K562 (cell line): ENCODE measurements at regions not wholly inside any gene's neighbourhood (a gene's known extent, or its start where the extent isn't known, plus 50 kb on each side); places are given as distances from the start of the nearest gene placed in this dataset.

Experiments used
- ATAC-seq: fragments of 200-7000 bp; cut with Tn5 transposase; 3 replicates; pipeline ENCODE4 v1.9.1; 2020; ENCODE audit warnings: moderate library complexity
- BruUV-seq: library from RNA; stranded (reverse); fragments of 400-500 nt; replicated peaks from 2 replicates; lab custom pipeline; 2021; lab: Mats Ljungman, UMichigan
- CTCF ChIA-PET: fragments of 300-600 bp; formaldehyde crosslinking; extraction: SDS; loops from one replicate; lab custom pipeline; 2021; ENCODE audit warnings: low intra/inter-chr PET ratio; lab: Yijun Ruan, JAX
- POLR2A ChIA-PET: fragments of 300-600, 350-650 bp; sonication (Branson Sonifier 250); formaldehyde crosslinking; extraction: SDS; loops from one replicate; lab custom pipeline; 2021; ENCODE audit warnings: antibody characterized with exemption, inconsistent platforms; lab: Yijun Ruan, JAX
- DNase-seq, 4 experiments: peaks; one replicate each; pipeline versions ENCODE4 v3.0.0 to v3.0.0-alpha.2; 2011 to 2018; ENCODE audit warnings: low spot score in 3 of 4, mixed read lengths in 3 of 4; ENCODE audit errors: extremely low read depth in 1 of 4
- FAIRE-seq: peaks from 2 replicates; lab custom pipeline; 2011; peaks lifted over from hg19 to GRCh38; lab: Jason Lieb, UNC
- H2AFZ ChIP-seq: 2 replicates; pipeline ENCODE4 v1.6.0; 2011; ENCODE audit warnings: low read depth, low read length, control low read depth, inconsistent platforms
- H3K27ac ChIP-seq: fragments of 200-600 bp; 3 replicates; pipeline ENCODE4 v1.8.0; 2011; ENCODE audit warnings: low read depth, mild to moderate bottlenecking, control low read depth, inconsistent platforms, low read length, moderate library complexity, mixed read lengths; ENCODE audit errors: extremely low read depth
- H3K27me3 ChIP-seq, 2 experiments: fragments of 300-600 bp in 1 of 2; 2 replicates in 1 of 2; 3 replicates in 1 of 2; pipeline versions ENCODE4 v1.6.0 to v1.8.0; 2011; ENCODE audit warnings: inconsistent platforms in 2 of 2, low read length in 2 of 2, mild to moderate bottlenecking in 1 of 2, mixed read lengths in 1 of 2, moderate library complexity in 1 of 2; ENCODE audit not compliant: control insufficient read depth in 2 of 2, insufficient read depth in 2 of 2
- H3K36me3 ChIP-seq: fragments of 300-600 bp; 3 replicates; pipeline ENCODE4 v1.8.0; 2011; ENCODE audit warnings: mild to moderate bottlenecking, low read length, inconsistent platforms; ENCODE audit not compliant: control insufficient read depth, insufficient read depth
- H3K4me1 ChIP-seq, 2 experiments: fragments of 200-600 bp in 1 of 2; replicated peaks in 1 of 2; 2 replicates in 1 of 2; 3 replicates in 1 of 2; pipeline versions ENCODE4 v1.5.1 to v1.8.0; 2011; ENCODE audit warnings: inconsistent platforms in 2 of 2, low read length in 2 of 2, mild to moderate bottlenecking in 1 of 2, mixed read lengths in 1 of 2, moderate library complexity in 1 of 2; ENCODE audit not compliant: control insufficient read depth in 2 of 2, insufficient read depth in 2 of 2
- H3K4me2 ChIP-seq: 2 replicates; pipeline ENCODE4 v1.6.1; 2011; ENCODE audit warnings: low read length, control low read depth, inconsistent platforms, mixed read lengths; ENCODE audit not compliant: insufficient read depth
- H3K4me3 ChIP-seq: fragments of 200-600 bp; sonication (generic), shearing (Covaris generic); 2 replicates; pipeline ENCODE4 v1.5.1; 2016; ENCODE audit warnings: control low read depth, inconsistent platforms
- H3K79me2 ChIP-seq: fragments of 200-600 bp; 3 replicates; pipeline ENCODE4 v1.8.0; 2011; ENCODE audit warnings: low read length, inconsistent platforms; ENCODE audit not compliant: control insufficient read depth, insufficient read depth
- H3K9ac ChIP-seq, 2 experiments: 2 replicates each; pipeline versions ENCODE4 v1.6.0 to v1.6.1; 2011; ENCODE audit warnings: low read depth in 2 of 2, low read length in 2 of 2, control low read depth in 1 of 2, inconsistent platforms in 1 of 2, mild to moderate bottlenecking in 1 of 2, mixed read lengths in 1 of 2; ENCODE audit not compliant: insufficient read depth in 1 of 2
- H3K9me1 ChIP-seq: one replicate; pipeline ENCODE4 v1.6.0; 2011; ENCODE audit warnings: inconsistent platforms, mild to moderate bottlenecking, low read length, moderate library complexity; ENCODE audit not compliant: control insufficient read depth, insufficient read depth
- H3K9me3 ChIP-seq: replicated peaks from 2 replicates; pipeline ENCODE4 v1.5.1; 2011; ENCODE audit warnings: low read depth, low read length, inconsistent platforms; ENCODE audit not compliant: control insufficient read depth, insufficient read depth
- H4K20me1 ChIP-seq: replicated peaks from 2 replicates; pipeline ENCODE4 v1.6.1; 2011; ENCODE audit warnings: low read length, inconsistent platforms, mixed read lengths; ENCODE audit not compliant: control insufficient read depth, insufficient read depth
- ATF3 ChIP-seq, 2 experiments: fragments of 450-650 bp in 1 of 2; sonication (generic) in 1 of 2; formaldehyde crosslinking in 1 of 2; IDR thresholded peaks in 1 of 2; conservative IDR thresholded peaks in 1 of 2; 2 replicates each; pipeline versions ENCODE4 v1.6.1 to v1.8.1; 2016 to 2023; ENCODE audit warnings: mild to moderate bottlenecking in 2 of 2, moderate library complexity in 2 of 2, inconsistent platforms in 1 of 2, missing genetic modification reagents in 1 of 2
- CEBPB ChIP-seq: fragments of 450-650 bp; IDR thresholded peaks from 2 replicates; pipeline ENCODE4 v1.6.1; 2016; ENCODE audit warnings: missing genetic modification characterization, missing compliant biosample characterization
- CEBPG ChIP-seq, 3 experiments: fragments of 200-800 bp in 1 of 3; sonication (Bioruptor generic) in 1 of 3; sonication (generic) in 1 of 3; formaldehyde crosslinking in 1 of 3; IDR thresholded peaks in 2 of 3; conservative IDR thresholded peaks in 1 of 3; 2 replicates each; pipeline versions ENCODE4 v1.6.1 to v1.8.0; 2016 to 2022; ENCODE audit warnings: missing compliant biosample characterization in 2 of 3, missing genetic modification characterization in 2 of 3, mild to moderate bottlenecking in 1 of 3, missing genetic modification reagents in 1 of 3
- NCOA6 ChIP-seq: fragments of 450-650 bp; IDR thresholded peaks from 2 replicates; pipeline ENCODE4 v1.6.1; 2017; ENCODE audit warnings: mild to moderate bottlenecking
- TOE1 ChIP-seq, 2 experiments: fragments of 450-650 bp in 1 of 2; sonication (generic) in 1 of 2; formaldehyde crosslinking in 1 of 2; IDR thresholded peaks; 2 replicates each; pipeline versions ENCODE4 v1.7.1 to v1.8.0; 2016 to 2022; ENCODE audit warnings: borderline replicate concordance in 2 of 2, mild to moderate bottlenecking in 2 of 2, antibody characterized with exemption in 1 of 2, inconsistent platforms in 1 of 2, low read depth in 1 of 2, missing genetic modification reagents in 1 of 2, moderate library complexity in 1 of 2
- WGBS: fragments of 100-300 bp; shearing (Covaris generic); methylation state at CpG from one replicate; pipeline ENCODE4 v1.1.6; 2016; ENCODE audit warnings: low coverage, mixed read lengths; ENCODE audit not compliant: insufficient coverage; ENCODE audit errors: missing lambda C conversion rate; 5-methylcytosine and 5-hydroxymethylcytosine counted together
- in situ Hi-C: fragments of 300-500 bp; cut with MboI; formaldehyde crosslinking; loops from 4 replicates; pipeline ENCODE4 v1.15.0; 2018; ENCODE audit warnings: inconsistent platforms, mixed read lengths
- intact Hi-C: fragments of 100-400 bp; cut with micrococcal nuclease; formaldehyde crosslinking; loops from 2 replicates; pipeline ENCODE4 v1.14.2; 2022

GRCh38 chr2:58803192-58803591, 562.1 kb upstream of the FANCL start:
- DNase-seq (no peak), FAIRE-seq (no peak)
- BruUV-seq: no TSS peak
- POLR2A ChIA-PET: interaction anchor here (0.6 kb wide), 1 partner anchor 209 kb away, joined by 3 read pairs; no protein-coding TSS in a partner anchor
- H3K9me1 ChIP-seq: no peaks in the 10 kb centered on the region
- TF ChIP-seq NCOA6 (no peak), TOE1 (IDR thresholded peaks at IDR 0.05; ENCODE audit: borderline replicate concordance) (no peak), TOE1 (CRISPR knock-in tag; IDR thresholded peaks at IDR 0.05; ENCODE audit: borderline replicate concordance, low read depth) (no peak), ATF3 (IDR thresholded peaks at IDR 0.05) (peak; percentile 65), ATF3 (CRISPR knock-in tag; conservative IDR thresholded peaks at IDR 0.05) (no peak), CEBPG (CRISPR knock-in tag; IDR thresholded peaks at IDR 0.05) (no peak), CEBPG (tag; conservative IDR thresholded peaks at IDR 0.05 in 1 of 2, IDR thresholded peaks at IDR 0.05 in 1 of 2) (peak; percentile 29 to 33; a peak in 1 of 4 replicates), CEBPB (peak; percentile 33; the same call in 1 of the 2 replicates)
- TF ChIP-seq, all 486 proteins: peak for 3
- H3K9ac ChIP-seq: no peak overlapping the region
- WGBS: 36% methylated on average over 2 of the region's 2 CpGs
- no peak for ATAC-seq
- H2AFZ ChIP-seq: no peak overlapping the region
- CTCF ChIA-PET: no interaction called here
- no peak overlapping the region for H3K4me2 ChIP-seq
- intact Hi-C loops: no loop called here
- H4K20me1 ChIP-seq: no peaks in the 10 kb centered on the region
- H3K27me3 ChIP-seq: no peaks in the 10 kb centered on the region
- no peaks in the 10 kb centered on the region for H3K36me3 ChIP-seq
- H3K79me2 ChIP-seq: no peaks in the 10 kb centered on the region
- in situ Hi-C loops: no loop called here
- no peak overlapping the region for H3K4me3 ChIP-seq
- H3K4me1 ChIP-seq: no peaks in the 10 kb centered on the region
- no peak overlapping the region for H3K27ac ChIP-seq
- H3K9me3 ChIP-seq: no peaks in the 10 kb centered on the region
